ENCODE measurements at regions not wholly inside any gene's neighbourhood (a gene's known extent, or its start where the extent isn't known, plus 50 kb on each side); places are given as distances from the start of the nearest gene placed in this dataset.

GRCh38 chr1:101742509-101742908, 254.2 kb downstream of the OLFM3 start:
- H3K36me3 Mint-ChIP-seq (ENCODE audit: low read depth), result no peaks in the 10 kb centered on the region
- no peaks in the 10 kb centered on the region for H3K4me1 Mint-ChIP-seq
- H3K27me3 Mint-ChIP-seq, result no peaks in the 10 kb centered on the region
- H3K4me3 Mint-ChIP-seq, result no peak overlapping the region
- no peak overlapping the region for H3K27ac Mint-ChIP-seq
- intact Hi-C loops (cut with micrococcal nuclease), result no loop called here
- CTCF ChIA-PET, result no interaction called here
- DNase-seq (no peak), ATAC-seq (ENCODE audit: low read depth) (no peak)
- no peaks in the 10 kb centered on the region for H3K9me3 Mint-ChIP-seq
- no peak for TF ChIP-seq CTCF (IDR thresholded peaks at IDR 0.05)
- POLR2A ChIA-PET, result no interaction called here

- H3K27me3 Mint-ChIP-seq, result no peaks in the 10 kb centered on the region
- H3K27ac Mint-ChIP-seq, result no peak overlapping the region
- TF ChIP-seq CTCF (IDR thresholded peaks at IDR 0.05), result no peak
- no peaks in the 10 kb centered on the region for H3K9me3 Mint-ChIP-seq
- intact Hi-C loops (cut with micrococcal nuclease), result no loop called here
- ATAC-seq (ENCODE audit: low read depth) (no peak), DNase-seq (no peak)
- CTCF ChIA-PET, result no interaction called here
- no peaks in the 10 kb centered on the region for H3K4me1 Mint-ChIP-seq
- no peak overlapping the region for H3K4me3 Mint-ChIP-seq
- no peaks in the 10 kb centered on the region for H3K36me3 Mint-ChIP-seq (ENCODE audit: low read depth)
- POLR2A ChIA-PET, result no interaction called here
These were observed 251.0 kb downstream of the OLFM3 start for GRCh38 chr1:101745551-101746270.

GRCh38 chr1:101748077-101748476, 248.6 kb downstream of the OLFM3 start:
- intact Hi-C loops (cut with micrococcal nuclease), result no loop called here
- H3K27ac Mint-ChIP-seq, result no peak overlapping the region
- no peak overlapping the region for H3K4me3 Mint-ChIP-seq
- ChIA-PET POLR2A (no interaction called here), CTCF (no interaction called here)
- no peak for ATAC-seq (ENCODE audit: low read depth)
- TF ChIP-seq CTCF (IDR thresholded peaks at IDR 0.05), result no peak
- H3K36me3 Mint-ChIP-seq (ENCODE audit: low read depth), result no peaks in the 10 kb centered on the region
- DNase-seq, result no peak
- H3K27me3 Mint-ChIP-seq, result no peaks in the 10 kb centered on the region
- H3K9me3 Mint-ChIP-seq, result no peaks in the 10 kb centered on the region
- H3K4me1 Mint-ChIP-seq, result no peaks in the 10 kb centered on the region

Measured in activated B cell treated with CpG ODN at 0.5 μM for 24 hours (primary cell).